Activated naive CD4-positive, alpha-beta T cell treated with anti-CD3 and anti-CD28 coated beads, Interleukin-2, amount 50 U/mL, for 72 hours (primary cell): ENCODE measurements at regions not wholly inside any gene's neighbourhood (a gene's known extent, or its start where the extent isn't known, plus 50 kb on each side); places are given as distances from the start of the nearest gene placed in this dataset.

Source experiments
- ATAC-seq, 2 donors: fragments of 150-1000 bp; cut with Tn5 transposase; 2 replicates each; pipeline ENCODE4 v1.10.0; 2021; ENCODE audit warnings: mild to moderate bottlenecking in 2 of 2, moderate library complexity in 2 of 2
- DNase-seq, 2 donors: peaks; one replicate each; pipeline ENCODE4 v3.0.0; 2021 to 2022; ENCODE audit warnings: low spot score in 2 of 2
- H3K27ac Mint-ChIP-seq, 2 donors: one replicate each; pipeline ENCODE4 v1.8.0; 2022; ENCODE audit warnings: mild to moderate bottlenecking in 2 of 2, mixed read lengths in 2 of 2
- H3K36me3 Mint-ChIP-seq, 2 donors: one replicate each; pipeline ENCODE4 v1.8.0; 2022; ENCODE audit warnings: mixed read lengths in 2 of 2
- H3K9me3 Mint-ChIP-seq, 2 donors: one replicate each; pipeline ENCODE4 v1.8.0; 2022; ENCODE audit warnings: mixed read lengths in 2 of 2

- DNase-seq (no peak), ATAC-seq (no peak)
- Mint-ChIP-seq H3K36me3 (no peaks in the 10 kb centered on the region), H3K27ac (no peak overlapping the region), H3K9me3 (peaks cover 8 to 11% of the 10 kb centered on the region in 2 donors)
Measured at GRCh38 chr4:156619154-156619934, 352.3 kb downstream of the PDGFC start.

- Mint-ChIP-seq H3K9me3 (peaks cover 9 to 10% of the 10 kb centered on the region in 2 donors), H3K27ac (no peak overlapping the region), H3K36me3 (no peaks in the 10 kb centered on the region)
- ATAC-seq (no peak), DNase-seq (no peak)
Measured at GRCh38 chr4:156615066-156615531, 356.5 kb downstream of the PDGFC start.

- Mint-ChIP-seq H3K36me3 (no peaks in the 10 kb centered on the region), H3K9me3 (peaks cover 9 to 10% of the 10 kb centered on the region in 2 donors), H3K27ac (no peak overlapping the region)
- DNase-seq (no peak), ATAC-seq (no peak)
Measured at GRCh38 chr4:156614536-156614935, 357.1 kb downstream of the PDGFC start.

- H3K27ac Mint-ChIP-seq: no peak overlapping the region
- ATAC-seq (no peak), DNase-seq (no peak)
- no peaks in the 10 kb centered on the region for H3K36me3 Mint-ChIP-seq
- peaks cover 9 to 17% of the 10 kb centered on the region in 2 donors for H3K9me3 Mint-ChIP-seq
Measured at GRCh38 chr4:156609421-156609820, 362.2 kb downstream of the PDGFC start.

GRCh38 chr4:156608651-156609050 is 362.9 kb downstream of the PDGFC start:
- no peak for ATAC-seq
- no peak for DNase-seq
- no peaks in the 10 kb centered on the region for H3K36me3 Mint-ChIP-seq
- H3K27ac Mint-ChIP-seq: no peak overlapping the region
- peaks cover 15 to 22% of the 10 kb centered on the region in 2 donors for H3K9me3 Mint-ChIP-seq

- DNase-seq (no peak), ATAC-seq (no peak)
- no peak overlapping the region for H3K27ac Mint-ChIP-seq
- peaks cover 19 to 22% of the 10 kb centered on the region in 2 donors for H3K9me3 Mint-ChIP-seq
- peaks cover 0 to 2% of the 10 kb centered on the region in 2 donors for H3K36me3 Mint-ChIP-seq
Measured at GRCh38 chr4:156607478-156607857, 364.1 kb downstream of the PDGFC start.

- DNase-seq: no peak
- H3K36me3 Mint-ChIP-seq: peaks cover 0 to 7% of the 10 kb centered on the region in 2 donors
- no peak overlapping the region for H3K27ac Mint-ChIP-seq
- no peak for ATAC-seq
- peaks cover 15 to 23% of the 10 kb centered on the region in 2 donors for H3K9me3 Mint-ChIP-seq
Measured at GRCh38 chr4:156606554-156607477, 364.8 kb downstream of the PDGFC start.

GRCh38 chr4:156598138-156598681 is 373.4 kb downstream of the PDGFC start:
- peaks cover 0 to 7% of the 10 kb centered on the region in 2 donors for H3K36me3 Mint-ChIP-seq
- H3K27ac Mint-ChIP-seq: no peak overlapping the region
- ATAC-seq: no peak
- DNase-seq: no peak
- peaks cover 10 to 19% of the 10 kb centered on the region in 2 donors for H3K9me3 Mint-ChIP-seq

GRCh38 chr4:156596706-156597329 is 374.8 kb downstream of the PDGFC start:
- Mint-ChIP-seq H3K9me3 (peaks cover 7 to 13% of the 10 kb centered on the region in 2 donors), H3K27ac (no peak overlapping the region), H3K36me3 (no peaks in the 10 kb centered on the region)
- ATAC-seq (no peak), DNase-seq (no peak)

GRCh38 chr4:156596026-156596425 is 375.6 kb downstream of the PDGFC start:
- Mint-ChIP-seq H3K9me3 (peaks cover 5 to 16% of the 10 kb centered on the region in 2 donors), H3K27ac (no peak overlapping the region), H3K36me3 (no peaks in the 10 kb centered on the region)
- ATAC-seq (no peak), DNase-seq (no peak)

GRCh38 chr4:156595041-156595440 is 376.6 kb downstream of the PDGFC start:
- Mint-ChIP-seq H3K27ac (no peak overlapping the region), H3K9me3 (peaks cover 0 to 16% of the 10 kb centered on the region in 2 donors), H3K36me3 (no peaks in the 10 kb centered on the region)
- no peak for DNase-seq
- no peak for ATAC-seq

- H3K9me3 Mint-ChIP-seq: peaks cover 0 to 15% of the 10 kb centered on the region in 2 donors
- ATAC-seq (no peak), DNase-seq (no peak)
- H3K27ac Mint-ChIP-seq: no peak overlapping the region
- no peaks in the 10 kb centered on the region for H3K36me3 Mint-ChIP-seq
Measured at GRCh38 chr4:156594624-156595023, 377.0 kb downstream of the PDGFC start.

GRCh38 chr4:156593464-156593863 is 378.1 kb downstream of the PDGFC start:
- no peak overlapping the region for H3K27ac Mint-ChIP-seq
- H3K9me3 Mint-ChIP-seq: peaks cover 4 to 16% of the 10 kb centered on the region in 2 donors
- no peaks in the 10 kb centered on the region for H3K36me3 Mint-ChIP-seq
- DNase-seq (no peak), ATAC-seq (no peak)

GRCh38 chr4:156591679-156592078 is 379.9 kb downstream of the PDGFC start:
- Mint-ChIP-seq H3K36me3 (no peaks in the 10 kb centered on the region), H3K27ac (no peak overlapping the region), H3K9me3 (peaks cover 4 to 14% of the 10 kb centered on the region in 2 donors)
- DNase-seq (no peak), ATAC-seq (no peak)

GRCh38 chr4:156584100-156584499 is 387.5 kb downstream of the PDGFC start:
- no peak for ATAC-seq
- Mint-ChIP-seq H3K9me3 (peaks cover 2 to 5% of the 10 kb centered on the region in 2 donors), H3K36me3 (no peaks in the 10 kb centered on the region), H3K27ac (no peak overlapping the region)
- no peak for DNase-seq

GRCh38 chr4:156583265-156583664 is 388.3 kb downstream of the PDGFC start:
- DNase-seq: no peak
- Mint-ChIP-seq H3K9me3 (peaks cover 0 to 4% of the 10 kb centered on the region in 2 donors), H3K27ac (no peak overlapping the region), H3K36me3 (no peaks in the 10 kb centered on the region)
- ATAC-seq: no peak
